ENCODE measurements at regions not wholly inside any gene's neighbourhood (a gene's known extent, or its start where the extent isn't known, plus 50 kb on each side); places are given as distances from the start of the nearest gene placed in this dataset.

DNA sequence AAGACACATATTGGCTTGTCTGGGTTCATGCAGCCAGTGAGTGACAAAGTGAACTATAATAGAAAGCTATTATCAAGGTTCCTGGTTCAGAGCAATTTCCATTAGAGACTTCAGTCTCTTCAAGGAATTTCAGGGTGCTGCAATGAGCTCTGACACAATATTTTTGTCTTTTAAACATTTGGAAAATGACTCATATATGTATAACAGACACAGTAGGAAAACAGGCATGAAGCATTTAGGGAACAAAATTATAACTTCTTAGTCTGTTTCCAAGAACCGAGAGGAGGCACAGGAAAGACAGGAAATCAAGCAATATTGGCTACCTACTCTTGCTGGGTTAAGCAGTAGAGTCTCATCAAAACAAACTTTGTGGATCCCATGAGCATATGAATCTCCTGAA, 170.4 kb downstream of the PTPRC start:
- no peak overlapping the region for H3K27ac ChIP-seq (ENCODE audit: low read depth, low read length)
- H2AFZ ChIP-seq (ENCODE audit: low read depth, low read length): no peak overlapping the region
- Mint-ChIP-seq H3K27me3 (ENCODE audit: low read depth, unreplicated experiment) (no peaks in the 10 kb centered on the region), H3K9me3 (ENCODE audit: unreplicated experiment) (peaks cover 8% of the 10 kb centered on the region), H3K36me3 (ENCODE audit: low read depth, unreplicated experiment) (peaks cover 6% of the 10 kb centered on the region), H3K4me1 (ENCODE audit: low read depth, unreplicated experiment) (no peaks in the 10 kb centered on the region), H3K27ac (ENCODE audit: unreplicated experiment) (no peak overlapping the region), H3K4me3 (ENCODE audit: unreplicated experiment) (no peak overlapping the region)
- no peaks in the 10 kb centered on the region for H3K36me3 ChIP-seq (ENCODE audit: insufficient read depth, low read length)
- TF ChIP-seq EZH2 (IDR thresholded peaks at IDR 0.05; ENCODE audit: insufficient read depth, low read length): no peak
- TF ChIP-seq, protein P1, sequence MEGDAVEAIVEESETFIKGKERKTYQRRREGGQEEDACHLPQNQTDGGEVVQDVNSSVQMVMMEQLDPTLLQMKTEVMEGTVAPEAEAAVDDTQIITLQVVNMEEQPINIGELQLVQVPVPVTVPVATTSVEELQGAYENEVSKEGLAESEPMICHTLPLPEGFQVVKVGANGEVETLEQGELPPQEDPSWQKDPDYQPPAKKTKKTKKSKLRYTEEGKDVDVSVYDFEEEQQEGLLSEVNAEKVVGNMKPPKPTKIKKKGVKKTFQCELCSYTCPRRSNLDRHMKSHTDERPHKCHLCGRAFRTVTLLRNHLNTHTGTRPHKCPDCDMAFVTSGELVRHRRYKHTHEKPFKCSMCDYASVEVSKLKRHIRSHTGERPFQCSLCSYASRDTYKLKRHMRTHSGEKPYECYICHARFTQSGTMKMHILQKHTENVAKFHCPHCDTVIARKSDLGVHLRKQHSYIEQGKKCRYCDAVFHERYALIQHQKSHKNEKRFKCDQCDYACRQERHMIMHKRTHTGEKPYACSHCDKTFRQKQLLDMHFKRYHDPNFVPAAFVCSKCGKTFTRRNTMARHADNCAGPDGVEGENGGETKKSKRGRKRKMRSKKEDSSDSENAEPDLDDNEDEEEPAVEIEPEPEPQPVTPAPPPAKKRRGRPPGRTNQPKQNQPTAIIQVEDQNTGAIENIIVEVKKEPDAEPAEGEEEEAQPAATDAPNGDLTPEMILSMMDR (IDR thresholded peaks at IDR 0.05; ENCODE audit: insufficient read depth, low read depth, low read length): no peak
- peak; percentile 11 for DNase-seq (ENCODE audit: low read depth)
- H3K4me2 ChIP-seq (ENCODE audit: low read length): no peak overlapping the region
- H3K4me1 ChIP-seq (ENCODE audit: insufficient read depth, low read length): no peaks in the 10 kb centered on the region
- no peak overlapping the region for H3K9ac ChIP-seq (ENCODE audit: low read length)
- no peak for FAIRE-seq
- H4K20me1 ChIP-seq (ENCODE audit: insufficient read depth, low read length): no peaks in the 10 kb centered on the region
- H3K9me3 ChIP-seq (ENCODE audit: insufficient read depth, low read depth, low read length): peaks cover 3% of the 10 kb centered on the region
- no peaks in the 10 kb centered on the region for H3K27me3 ChIP-seq (ENCODE audit: insufficient read depth, low read length)
- no peak overlapping the region for H3K4me3 ChIP-seq (ENCODE audit: insufficient read depth, low read depth, low read length)
- H3K79me2 ChIP-seq (ENCODE audit: insufficient read depth, low read length): no peaks in the 10 kb centered on the region

DNA sequence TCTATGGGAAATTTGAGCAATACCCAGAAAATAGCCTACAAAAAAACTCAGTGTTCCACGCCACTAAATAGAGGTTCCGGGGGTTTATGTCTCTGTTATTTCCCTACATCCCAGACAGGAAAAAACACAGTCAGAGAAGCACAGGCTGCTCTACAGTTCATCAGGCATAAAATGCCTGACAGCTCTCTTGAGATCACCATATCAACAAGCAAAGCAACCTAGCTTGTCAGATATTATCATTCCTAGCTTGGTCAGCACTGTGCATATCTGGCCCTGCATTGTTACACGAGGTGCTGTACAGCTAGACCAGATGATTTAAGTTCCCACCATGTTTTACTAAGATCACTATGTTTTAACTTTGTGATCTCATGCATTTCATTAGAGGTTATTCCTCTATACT, 172.6 kb downstream of the PTPRC start:
- H3K9me3 ChIP-seq (ENCODE audit: insufficient read depth, low read depth, low read length): peaks cover 3% of the 10 kb centered on the region
- Mint-ChIP-seq H3K27me3 (ENCODE audit: low read depth, unreplicated experiment) (no peaks in the 10 kb centered on the region), H3K27ac (ENCODE audit: unreplicated experiment) (no peak overlapping the region), H3K4me1 (ENCODE audit: low read depth, unreplicated experiment) (no peaks in the 10 kb centered on the region), H3K36me3 (ENCODE audit: low read depth, unreplicated experiment) (peaks cover 9% of the 10 kb centered on the region), H3K9me3 (ENCODE audit: unreplicated experiment) (peaks cover 7% of the 10 kb centered on the region), H3K4me3 (ENCODE audit: unreplicated experiment) (no peak overlapping the region)
- no peaks in the 10 kb centered on the region for H4K20me1 ChIP-seq (ENCODE audit: insufficient read depth, low read length)
- H3K9ac ChIP-seq (ENCODE audit: low read length): no peak overlapping the region
- TF ChIP-seq, protein P1 (IDR thresholded peaks at IDR 0.05; ENCODE audit: insufficient read depth, low read depth, low read length): no peak
- TF ChIP-seq EZH2 (IDR thresholded peaks at IDR 0.05; ENCODE audit: insufficient read depth, low read length): no peak
- DNase-seq (ENCODE audit: low read depth): no peak
- H2AFZ ChIP-seq (ENCODE audit: low read depth, low read length): no peak overlapping the region
- no peak overlapping the region for H3K27ac ChIP-seq (ENCODE audit: low read depth, low read length)
- no peaks in the 10 kb centered on the region for H3K36me3 ChIP-seq (ENCODE audit: insufficient read depth, low read length)
- no peak overlapping the region for H3K4me3 ChIP-seq (ENCODE audit: insufficient read depth, low read depth, low read length)
- H3K79me2 ChIP-seq (ENCODE audit: insufficient read depth, low read length): no peaks in the 10 kb centered on the region
- H3K4me1 ChIP-seq (ENCODE audit: insufficient read depth, low read length): no peaks in the 10 kb centered on the region
- H3K27me3 ChIP-seq (ENCODE audit: insufficient read depth, low read length): no peaks in the 10 kb centered on the region
- H3K4me2 ChIP-seq (ENCODE audit: low read length): no peak overlapping the region
- no peak for FAIRE-seq

DNA sequence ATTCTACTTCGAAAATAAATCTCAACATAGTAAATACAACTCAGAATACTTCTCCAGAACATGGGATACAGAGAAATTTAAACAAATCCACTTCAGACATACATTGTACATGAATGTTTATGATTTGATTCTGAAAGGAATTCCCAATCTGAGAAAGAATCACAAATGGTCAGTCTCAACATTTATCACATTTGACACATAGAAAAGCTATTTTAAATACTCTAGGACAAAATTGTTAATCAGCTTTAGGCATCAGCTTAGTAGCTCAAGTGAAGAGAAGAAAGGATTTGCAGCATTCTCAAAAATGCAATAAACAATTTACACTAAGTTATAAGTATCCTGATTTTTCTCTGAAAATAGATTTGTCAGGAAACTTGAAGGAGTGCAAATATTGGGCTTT, 184.8 kb downstream of the PTPRC start:
- Histone ChIP-seq H3K4me1 (ENCODE audit: insufficient read depth, low read length) (no peaks in the 10 kb centered on the region), H3K4me2 (ENCODE audit: low read length) (no peak overlapping the region), H3K27ac (ENCODE audit: low read depth, low read length) (no peak overlapping the region), H2AFZ (ENCODE audit: low read depth, low read length) (no peak overlapping the region), H3K27me3 (ENCODE audit: insufficient read depth, low read length) (no peaks in the 10 kb centered on the region), H3K79me2 (ENCODE audit: insufficient read depth, low read length) (no peaks in the 10 kb centered on the region), H3K9me3 (ENCODE audit: insufficient read depth, low read depth, low read length) (no peaks in the 10 kb centered on the region), H3K4me3 (ENCODE audit: insufficient read depth, low read depth, low read length) (no peak overlapping the region), H3K36me3 (ENCODE audit: insufficient read depth, low read length) (no peaks in the 10 kb centered on the region), H3K9ac (ENCODE audit: low read length) (no peak overlapping the region), H4K20me1 (ENCODE audit: insufficient read depth, low read length) (peaks cover 3% of the 10 kb centered on the region)
- H3K36me3 Mint-ChIP-seq (ENCODE audit: low read depth, unreplicated experiment): peaks cover 3% of the 10 kb centered on the region
- H3K27me3 Mint-ChIP-seq (ENCODE audit: low read depth, unreplicated experiment): no peaks in the 10 kb centered on the region
- H3K4me3 Mint-ChIP-seq (ENCODE audit: unreplicated experiment): no peak overlapping the region
- peak; percentile 90 for FAIRE-seq
- no peaks in the 10 kb centered on the region for H3K9me3 Mint-ChIP-seq (ENCODE audit: unreplicated experiment)
- TF ChIP-seq EZH2 (IDR thresholded peaks at IDR 0.05; ENCODE audit: insufficient read depth, low read length): no peak
- TF ChIP-seq, protein P1 (IDR thresholded peaks at IDR 0.05; ENCODE audit: insufficient read depth, low read depth, low read length): no peak
- no peak overlapping the region for H3K27ac Mint-ChIP-seq (ENCODE audit: unreplicated experiment)
- DNase-seq (ENCODE audit: low read depth): no peak
- no peaks in the 10 kb centered on the region for H3K4me1 Mint-ChIP-seq (ENCODE audit: low read depth, unreplicated experiment)

Measured in astrocyte (in vitro differentiated cells and primary cell).